ENCODE measurements at regions not wholly inside any gene's neighbourhood (a gene's known extent, or its start where the extent isn't known, plus 50 kb on each side); places are given as distances from the start of the nearest gene placed in this dataset.

- Histone ChIP-seq H3K4me3 (ENCODE audit: low read length) (no peak overlapping the region), H3K27me3 (ENCODE audit: control insufficient read depth, insufficient read depth, low read length) (no peaks in the 10 kb centered on the region), H3K36me3 (ENCODE audit: control insufficient read depth, insufficient read depth, low read length) (no peaks in the 10 kb centered on the region), H3K27ac (ENCODE audit: low read depth, low read length) (no peak overlapping the region), H3K4me1 (ENCODE audit: control insufficient read depth, insufficient read depth, low read length) (no peaks in the 10 kb centered on the region), H3K9ac (ENCODE audit: low read length) (no peak overlapping the region)
Measured at GRCh38 chr1:69305621-69306020, 262.1 kb upstream of the LRRC7 start.

- Histone ChIP-seq H3K9ac (ENCODE audit: low read length) (no peak overlapping the region), H3K4me3 (ENCODE audit: low read length) (no peak overlapping the region), H3K4me1 (ENCODE audit: control insufficient read depth, insufficient read depth, low read length) (no peaks in the 10 kb centered on the region), H3K36me3 (ENCODE audit: control insufficient read depth, insufficient read depth, low read length) (no peaks in the 10 kb centered on the region), H3K27me3 (ENCODE audit: control insufficient read depth, insufficient read depth, low read length) (no peaks in the 10 kb centered on the region), H3K27ac (ENCODE audit: low read depth, low read length) (no peak overlapping the region)
Measured at GRCh38 chr1:69312055-69312732, 255.5 kb upstream of the LRRC7 start.

GRCh38 chr1:69313118-69313517, 254.6 kb upstream of the LRRC7 start:
- no peaks in the 10 kb centered on the region for H3K27me3 ChIP-seq (ENCODE audit: control insufficient read depth, insufficient read depth, low read length)
- no peaks in the 10 kb centered on the region for H3K4me1 ChIP-seq (ENCODE audit: control insufficient read depth, insufficient read depth, low read length)
- H3K36me3 ChIP-seq (ENCODE audit: control insufficient read depth, insufficient read depth, low read length) = no peaks in the 10 kb centered on the region
- no peak overlapping the region for H3K4me3 ChIP-seq (ENCODE audit: low read length)
- no peak overlapping the region for H3K9ac ChIP-seq (ENCODE audit: low read length)
- H3K27ac ChIP-seq (ENCODE audit: low read depth, low read length) = no peak overlapping the region

- Histone ChIP-seq H3K9ac (ENCODE audit: low read length) (no peak overlapping the region), H3K4me3 (ENCODE audit: low read length) (no peak overlapping the region), H3K27me3 (ENCODE audit: control insufficient read depth, insufficient read depth, low read length) (no peaks in the 10 kb centered on the region), H3K4me1 (ENCODE audit: control insufficient read depth, insufficient read depth, low read length) (no peaks in the 10 kb centered on the region), H3K36me3 (ENCODE audit: control insufficient read depth, insufficient read depth, low read length) (no peaks in the 10 kb centered on the region), H3K27ac (ENCODE audit: low read depth, low read length) (no peak overlapping the region)
Measured at GRCh38 chr1:69315416-69315815, 252.3 kb upstream of the LRRC7 start.

GRCh38 chr1:69315823-69316222, 251.9 kb upstream of the LRRC7 start:
- H3K27me3 ChIP-seq (ENCODE audit: control insufficient read depth, insufficient read depth, low read length) = no peaks in the 10 kb centered on the region

GRCh38 chr1:69319287-69319686, 248.4 kb upstream of the LRRC7 start:
- H3K27ac ChIP-seq (ENCODE audit: low read depth, low read length) = no peak overlapping the region
- H3K4me3 ChIP-seq (ENCODE audit: low read length) = no peak overlapping the region
- H3K4me1 ChIP-seq (ENCODE audit: control insufficient read depth, insufficient read depth, low read length) = no peaks in the 10 kb centered on the region
- H3K9ac ChIP-seq (ENCODE audit: low read length) = no peak overlapping the region
- H3K36me3 ChIP-seq (ENCODE audit: control insufficient read depth, insufficient read depth, low read length) = no peaks in the 10 kb centered on the region
- H3K27me3 ChIP-seq (ENCODE audit: control insufficient read depth, insufficient read depth, low read length) = no peaks in the 10 kb centered on the region

More at GRCh38 chr1:69315823-69316222, 251.9 kb upstream of the LRRC7 start:
- Histone ChIP-seq H3K4me3 (ENCODE audit: low read length) (no peak overlapping the region), H3K36me3 (ENCODE audit: control insufficient read depth, insufficient read depth, low read length) (no peaks in the 10 kb centered on the region), H3K27ac (ENCODE audit: low read depth, low read length) (no peak overlapping the region), H3K9ac (ENCODE audit: low read length) (no peak overlapping the region), H3K4me1 (ENCODE audit: control insufficient read depth, insufficient read depth, low read length) (no peaks in the 10 kb centered on the region)

- no peak overlapping the region for H3K27ac ChIP-seq (ENCODE audit: low read depth, low read length)
- H3K4me1 ChIP-seq (ENCODE audit: control insufficient read depth, insufficient read depth, low read length) = no peaks in the 10 kb centered on the region
- H3K9ac ChIP-seq (ENCODE audit: low read length) = no peak overlapping the region
- H3K27me3 ChIP-seq (ENCODE audit: control insufficient read depth, insufficient read depth, low read length) = no peaks in the 10 kb centered on the region
- H3K4me3 ChIP-seq (ENCODE audit: low read length) = no peak overlapping the region
- H3K36me3 ChIP-seq (ENCODE audit: control insufficient read depth, insufficient read depth, low read length) = no peaks in the 10 kb centered on the region
Measured at GRCh38 chr1:69320757-69321211, 246.9 kb upstream of the LRRC7 start.

- H3K4me1 ChIP-seq (ENCODE audit: control insufficient read depth, insufficient read depth, low read length) = no peaks in the 10 kb centered on the region
- no peak overlapping the region for H3K4me3 ChIP-seq (ENCODE audit: low read length)
- H3K27ac ChIP-seq (ENCODE audit: low read depth, low read length) = no peak overlapping the region
Measured at GRCh38 chr1:69321311-69321710, 246.4 kb upstream of the LRRC7 start.

GRCh38 chr1:69328186-69328585, 239.5 kb upstream of the LRRC7 start:
- no peaks in the 10 kb centered on the region for H3K36me3 ChIP-seq (ENCODE audit: control insufficient read depth, insufficient read depth, low read length)
- no peak overlapping the region for H3K9ac ChIP-seq (ENCODE audit: low read length)
- H3K27ac ChIP-seq (ENCODE audit: low read depth, low read length) = no peak overlapping the region
- H3K4me1 ChIP-seq (ENCODE audit: control insufficient read depth, insufficient read depth, low read length) = no peaks in the 10 kb centered on the region
- no peaks in the 10 kb centered on the region for H3K27me3 ChIP-seq (ENCODE audit: control insufficient read depth, insufficient read depth, low read length)
- H3K4me3 ChIP-seq (ENCODE audit: low read length) = no peak overlapping the region

More at GRCh38 chr1:69321311-69321710, 246.4 kb upstream of the LRRC7 start:
- no peak overlapping the region for H3K9ac ChIP-seq (ENCODE audit: low read length)
- no peaks in the 10 kb centered on the region for H3K27me3 ChIP-seq (ENCODE audit: control insufficient read depth, insufficient read depth, low read length)
- H3K36me3 ChIP-seq (ENCODE audit: control insufficient read depth, insufficient read depth, low read length) = no peaks in the 10 kb centered on the region

- Histone ChIP-seq H3K4me1 (ENCODE audit: control insufficient read depth, insufficient read depth, low read length) (no peaks in the 10 kb centered on the region), H3K27me3 (ENCODE audit: control insufficient read depth, insufficient read depth, low read length) (no peaks in the 10 kb centered on the region), H3K36me3 (ENCODE audit: control insufficient read depth, insufficient read depth, low read length) (no peaks in the 10 kb centered on the region), H3K4me3 (ENCODE audit: low read length) (no peak overlapping the region), H3K27ac (ENCODE audit: low read depth, low read length) (no peak overlapping the region), H3K9ac (ENCODE audit: low read length) (no peak overlapping the region)
Measured at GRCh38 chr1:69363236-69363635, 204.5 kb upstream of the LRRC7 start.

GRCh38 chr1:69373520-69373919, 194.2 kb upstream of the LRRC7 start:
- no peaks in the 10 kb centered on the region for H3K4me1 ChIP-seq (ENCODE audit: control insufficient read depth, insufficient read depth, low read length)
- no peaks in the 10 kb centered on the region for H3K27me3 ChIP-seq (ENCODE audit: control insufficient read depth, insufficient read depth, low read length)
- no peak overlapping the region for H3K27ac ChIP-seq (ENCODE audit: low read depth, low read length)
- no peak overlapping the region for H3K4me3 ChIP-seq (ENCODE audit: low read length)
- H3K9ac ChIP-seq (ENCODE audit: low read length) = no peak overlapping the region
- no peaks in the 10 kb centered on the region for H3K36me3 ChIP-seq (ENCODE audit: control insufficient read depth, insufficient read depth, low read length)

- Histone ChIP-seq H3K27me3 (ENCODE audit: control insufficient read depth, insufficient read depth, low read length) (no peaks in the 10 kb centered on the region), H3K36me3 (ENCODE audit: control insufficient read depth, insufficient read depth, low read length) (no peaks in the 10 kb centered on the region), H3K4me3 (ENCODE audit: low read length) (no peak overlapping the region), H3K4me1 (ENCODE audit: control insufficient read depth, insufficient read depth, low read length) (no peaks in the 10 kb centered on the region), H3K27ac (ENCODE audit: low read depth, low read length) (no peak overlapping the region), H3K9ac (ENCODE audit: low read length) (no peak overlapping the region)
Measured at GRCh38 chr1:69376408-69376807, 191.3 kb upstream of the LRRC7 start.

- Histone ChIP-seq H3K9ac (ENCODE audit: low read length) (no peak overlapping the region), H3K27ac (ENCODE audit: low read depth, low read length) (no peak overlapping the region), H3K27me3 (ENCODE audit: control insufficient read depth, insufficient read depth, low read length) (no peaks in the 10 kb centered on the region), H3K4me3 (ENCODE audit: low read length) (no peak overlapping the region), H3K36me3 (ENCODE audit: control insufficient read depth, insufficient read depth, low read length) (no peaks in the 10 kb centered on the region), H3K4me1 (ENCODE audit: control insufficient read depth, insufficient read depth, low read length) (no peaks in the 10 kb centered on the region)
Measured at GRCh38 chr1:69377507-69377906, 190.2 kb upstream of the LRRC7 start.
